PC-9 (cell line): ENCODE measurements at regions not wholly inside any gene's neighbourhood (a gene's known extent, or its start where the extent isn't known, plus 50 kb on each side); places are given as distances from the start of the nearest gene placed in this dataset.

Source experiments
- BruUV-seq: library from RNA; stranded (reverse); fragments of 400-500 nt; replicated peaks from 2 replicates; lab custom pipeline; 2021; lab: Mats Ljungman, UMichigan
- CTCF ChIA-PET: fragments of 300-600 bp; sonication (Branson Sonifier 250); formaldehyde crosslinking; loops from one replicate; lab custom pipeline; 2022; ENCODE audit warnings: antibody characterized with exemption; lab: Charles Lee
- POLR2A ChIA-PET: fragments of 300-600 bp; sonication (Branson Sonifier 250); formaldehyde crosslinking; loops from one replicate; lab custom pipeline; 2022; ENCODE audit warnings: antibody characterized with exemption; ENCODE audit not compliant: unreplicated experiment; lab: Charles Lee
- DNase-seq, 2 experiments: peaks; one replicate each; pipeline versions ENCODE4 v3.0.0 to v3.0.0-alpha.2; 2015 to 2022; ENCODE audit warnings: mixed read lengths in 1 of 2
- H2AFZ ChIP-seq: fragments of 200-600 bp; sonication (generic); 2 replicates; pipeline ENCODE4 v1.8.1; 2017; ENCODE audit warnings: antibody characterized with exemption
- H3F3A ChIP-seq: fragments of 200-600 bp; sonication (generic); 2 replicates; pipeline ENCODE4 v1.8.1; 2017; ENCODE audit warnings: antibody characterized with exemption, mild to moderate bottlenecking, low read depth; ENCODE audit not compliant: insufficient read depth
- H3K27ac ChIP-seq: fragments of 200-600 bp; sonication (generic); 2 replicates; pipeline ENCODE4 v1.6.1; 2016; ENCODE audit warnings: mixed run types
- H3K27me3 ChIP-seq: fragments of 200-600 bp; sonication (generic); 2 replicates; pipeline ENCODE4 v1.6.1; 2016; ENCODE audit warnings: low read depth, mixed run types; ENCODE audit not compliant: insufficient read depth
- H3K36me3 ChIP-seq: fragments of 200-600 bp; sonication (generic); 2 replicates; pipeline ENCODE4 v1.6.1; 2016; ENCODE audit warnings: low read depth, mixed run types
- H3K4me1 ChIP-seq: fragments of 200-600 bp; sonication (generic); replicated peaks from 2 replicates; pipeline ENCODE4 v1.6.1; 2016; ENCODE audit warnings: mixed run types; ENCODE audit not compliant: insufficient read depth
- H3K4me2 ChIP-seq: fragments of 200-600 bp; sonication (generic); 2 replicates; pipeline ENCODE4 v1.6.1; 2017; ENCODE audit warnings: mixed run types
- H3K4me3 ChIP-seq: fragments of 200-600 bp; sonication (generic); 2 replicates; pipeline ENCODE4 v1.6.1; 2016; ENCODE audit warnings: mixed run types
- H3K79me2 ChIP-seq: fragments of 200-600 bp; sonication (generic); 2 replicates; pipeline ENCODE4 v1.6.1; 2017; ENCODE audit warnings: low read depth, mixed run types
- H3K9me2 ChIP-seq: fragments of 200-600 bp; sonication (generic); 2 replicates; pipeline ENCODE4 v1.8.1; 2017; ENCODE audit warnings: mild to moderate bottlenecking; ENCODE audit not compliant: insufficient read depth
- H3K9me3 ChIP-seq: fragments of 200-600 bp; sonication (generic); 2 replicates; pipeline ENCODE4 v1.8.1; 2016; ENCODE audit warnings: low read depth; ENCODE audit not compliant: insufficient read depth
- H4K20me1 ChIP-seq: fragments of 200-600 bp; sonication (generic); 2 replicates; pipeline ENCODE4 v1.8.1; 2017; ENCODE audit not compliant: insufficient read depth
- CTCF ChIP-seq: fragments of 200-600 bp; sonication (generic); conservative IDR thresholded peaks from 2 replicates; pipeline ENCODE4 v1.6.1; 2017; ENCODE audit warnings: mixed run types, antibody characterized with exemption, mild to moderate bottlenecking, moderate library complexity
- EZH2 ChIP-seq: fragments of 200-600 bp; sonication (generic); IDR thresholded peaks from 2 replicates; pipeline ENCODE4 v1.8.0; 2017; ENCODE audit warnings: antibody characterized with exemption, low read depth
- intact Hi-C: fragments of 100-400 bp; cut with micrococcal nuclease; formaldehyde crosslinking; loops from one replicate; pipeline ENCODE4 v1.10.0; 2022; ENCODE audit not compliant: unreplicated experiment

- intact Hi-C loops: no loop called here
- BruUV-seq: no TSS peak
- 0 out of 2 replicates have a peak, but pooled peaks cover 4% of the 10 kb centered on the region for H3K9me2 ChIP-seq
- ChIA-PET POLR2A (no interaction called here), CTCF (no interaction called here)
- no peak for DNase-seq
- H3K9me3 ChIP-seq: no peaks in the 10 kb centered on the region
- no peak overlapping the region for H2AFZ ChIP-seq
- H3K4me1 ChIP-seq: no peaks in the 10 kb centered on the region
- no peak overlapping the region for H3K4me3 ChIP-seq
- no peaks in the 10 kb centered on the region for H3K36me3 ChIP-seq
- H3F3A ChIP-seq: no peaks in the 10 kb centered on the region
- H3K27me3 ChIP-seq: no peaks in the 10 kb centered on the region
- no peak overlapping the region for H3K27ac ChIP-seq
- no peak overlapping the region for H3K4me2 ChIP-seq
- no peaks in the 10 kb centered on the region for H3K79me2 ChIP-seq
- no peaks in the 10 kb centered on the region for H4K20me1 ChIP-seq
- no peak for TF ChIP-seq CTCF
- no peak for TF ChIP-seq EZH2
Measured at GRCh38 chr12:68458866-68459265, 126.7 kb upstream of the MDM1 start.

DNA sequence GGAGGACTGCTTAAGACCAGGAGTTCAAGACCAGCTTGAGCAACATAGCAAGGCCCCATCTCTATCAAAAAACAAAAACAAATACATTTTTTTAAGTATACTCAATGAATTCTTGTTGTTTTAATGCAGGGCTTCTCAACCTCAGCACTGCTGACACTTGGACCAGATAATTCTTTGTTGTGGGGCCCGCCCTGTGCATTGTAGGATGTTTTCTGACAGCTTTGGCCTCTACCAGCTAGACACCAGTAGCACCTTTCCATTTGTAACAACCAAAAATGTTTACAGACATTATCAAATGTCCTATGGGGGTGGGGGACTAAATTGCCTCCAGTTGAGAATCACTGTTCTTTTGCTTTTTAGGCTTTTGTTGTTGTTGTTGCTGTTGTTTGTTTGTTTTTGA, 128.1 kb upstream of the MDM1 start:
- ChIA-PET CTCF (no interaction called here), POLR2A (no interaction called here)
- no peaks in the 10 kb centered on the region for H3K79me2 ChIP-seq
- no peaks in the 10 kb centered on the region for H3F3A ChIP-seq
- no TSS peak for BruUV-seq
- H3K4me2 ChIP-seq: no peak overlapping the region
- H2AFZ ChIP-seq: no peak overlapping the region
- intact Hi-C loops: no loop called here
- H3K9me2 ChIP-seq: 0 out of 2 replicates have a peak, but pooled peaks cover 4% of the 10 kb centered on the region
- no peak for TF ChIP-seq EZH2
- no peak for TF ChIP-seq CTCF
- no peak overlapping the region for H3K27ac ChIP-seq
- DNase-seq: no peak
- no peaks in the 10 kb centered on the region for H3K4me1 ChIP-seq
- H3K36me3 ChIP-seq: no peaks in the 10 kb centered on the region
- H3K4me3 ChIP-seq: no peak overlapping the region
- no peaks in the 10 kb centered on the region for H3K27me3 ChIP-seq
- no peaks in the 10 kb centered on the region for H4K20me1 ChIP-seq
- H3K9me3 ChIP-seq: no peaks in the 10 kb centered on the region

GRCh38 chr12:68461645-68462044, 129.5 kb upstream of the MDM1 start:
- Histone ChIP-seq H3K79me2 (no peaks in the 10 kb centered on the region), H3K9me3 (no peaks in the 10 kb centered on the region), H3K9me2 (0 out of 2 replicates have a peak, but pooled peaks cover 4% of the 10 kb centered on the region), H3K27me3 (no peaks in the 10 kb centered on the region), H4K20me1 (no peaks in the 10 kb centered on the region), H3K4me2 (no peak overlapping the region), H2AFZ (no peak overlapping the region), H3K4me3 (no peak overlapping the region), H3K36me3 (no peaks in the 10 kb centered on the region), H3K4me1 (no peaks in the 10 kb centered on the region), H3F3A (no peaks in the 10 kb centered on the region), H3K27ac (no peak overlapping the region)
- intact Hi-C loops: no loop called here
- TF ChIP-seq CTCF (no peak), EZH2 (no peak)
- DNase-seq: no peak
- CTCF ChIA-PET: no interaction called here
- BruUV-seq: no TSS peak
- POLR2A ChIA-PET: no interaction called here
